ENCODE measurements at regions not wholly inside any gene's neighbourhood (a gene's known extent, or its start where the extent isn't known, plus 50 kb on each side); places are given as distances from the start of the nearest gene placed in this dataset.

- Histone ChIP-seq H3F3A (ENCODE audit: insufficient read depth, low read length) (no peaks in the 10 kb centered on the region), H3K36me3 (replicated peaks; ENCODE audit: insufficient read depth, low read length) (no peaks in the 10 kb centered on the region), H4K20me1 (ENCODE audit: insufficient read depth, low read length) (no peaks in the 10 kb centered on the region), H3K9ac (ENCODE audit: low read length) (no peak overlapping the region), H3K4me2 (ENCODE audit: low read depth, low read length) (no peak overlapping the region), H3K27ac (ENCODE audit: low read length) (no peak overlapping the region), H3K79me2 (ENCODE audit: low read length) (no peaks in the 10 kb centered on the region), H3K9me2 (replicated peaks; ENCODE audit: insufficient read depth, low read length) (no peaks in the 10 kb centered on the region), H3K27me3 (replicated peaks; ENCODE audit: insufficient read depth, low read length) (no peaks in the 10 kb centered on the region), H3K4me1 (ENCODE audit: low read length) (no peaks in the 10 kb centered on the region), H3K9me3 (replicated peaks; ENCODE audit: insufficient read depth, low read length) (no peaks in the 10 kb centered on the region), H3K4me3 (ENCODE audit: low read length) (no peak overlapping the region), H2AFZ (ENCODE audit: low read length) (no peak overlapping the region)
- no peak for TF ChIP-seq EZH2 (optimal IDR thresholded peaks at IDR 0.05; ENCODE audit: low read depth, low read length)
- no peak for TF ChIP-seq EZH2phosphoT487 (IDR thresholded peaks at IDR 0.05; ENCODE audit: low read length)
- TF ChIP-seq CTCF (IDR thresholded peaks at IDR 0.05; ENCODE audit: low read length): no peak
- no peak for DNase-seq
These were observed 215.5 kb downstream of the TRIB2 start for GRCh38 chr2:12932192-12932591.

- Histone ChIP-seq H3K27ac (ENCODE audit: low read length) (no peak overlapping the region), H3K9me2 (replicated peaks; ENCODE audit: insufficient read depth, low read length) (no peaks in the 10 kb centered on the region), H3K79me2 (ENCODE audit: low read length) (no peaks in the 10 kb centered on the region), H2AFZ (ENCODE audit: low read length) (no peak overlapping the region), H4K20me1 (ENCODE audit: insufficient read depth, low read length) (no peaks in the 10 kb centered on the region), H3K27me3 (replicated peaks; ENCODE audit: insufficient read depth, low read length) (no peaks in the 10 kb centered on the region), H3K9ac (ENCODE audit: low read length) (no peak overlapping the region), H3F3A (ENCODE audit: insufficient read depth, low read length) (no peaks in the 10 kb centered on the region), H3K4me1 (ENCODE audit: low read length) (no peaks in the 10 kb centered on the region), H3K36me3 (replicated peaks; ENCODE audit: insufficient read depth, low read length) (no peaks in the 10 kb centered on the region), H3K4me2 (ENCODE audit: low read depth, low read length) (no peak overlapping the region), H3K9me3 (replicated peaks; ENCODE audit: insufficient read depth, low read length) (no peaks in the 10 kb centered on the region), H3K4me3 (ENCODE audit: low read length) (no peak overlapping the region)
- no peak for DNase-seq
- TF ChIP-seq CTCF (IDR thresholded peaks at IDR 0.05; ENCODE audit: low read length) (no peak), EZH2phosphoT487 (IDR thresholded peaks at IDR 0.05; ENCODE audit: low read length) (no peak), EZH2 (optimal IDR thresholded peaks at IDR 0.05; ENCODE audit: low read depth, low read length) (no peak)
These were observed 217.5 kb downstream of the TRIB2 start for GRCh38 chr2:12934146-12934756.

GRCh38 chr2:12935222-12935621 lies 218.5 kb downstream of the TRIB2 start:
- Histone ChIP-seq H3K9ac (ENCODE audit: low read length) (no peak overlapping the region), H2AFZ (ENCODE audit: low read length) (no peak overlapping the region), H3K27me3 (replicated peaks; ENCODE audit: insufficient read depth, low read length) (no peaks in the 10 kb centered on the region), H3K36me3 (replicated peaks; ENCODE audit: insufficient read depth, low read length) (no peaks in the 10 kb centered on the region), H3K4me1 (ENCODE audit: low read length) (no peaks in the 10 kb centered on the region), H4K20me1 (ENCODE audit: insufficient read depth, low read length) (no peaks in the 10 kb centered on the region), H3K27ac (ENCODE audit: low read length) (no peak overlapping the region), H3K9me2 (replicated peaks; ENCODE audit: insufficient read depth, low read length) (no peaks in the 10 kb centered on the region), H3K9me3 (replicated peaks; ENCODE audit: insufficient read depth, low read length) (no peaks in the 10 kb centered on the region), H3F3A (ENCODE audit: insufficient read depth, low read length) (no peaks in the 10 kb centered on the region), H3K4me2 (ENCODE audit: low read depth, low read length) (no peak overlapping the region), H3K79me2 (ENCODE audit: low read length) (no peaks in the 10 kb centered on the region), H3K4me3 (ENCODE audit: low read length) (no peak overlapping the region)
- DNase-seq: no peak
- no peak for TF ChIP-seq CTCF (IDR thresholded peaks at IDR 0.05; ENCODE audit: low read length)
- TF ChIP-seq EZH2 (optimal IDR thresholded peaks at IDR 0.05; ENCODE audit: low read depth, low read length): no peak
- no peak for TF ChIP-seq EZH2phosphoT487 (IDR thresholded peaks at IDR 0.05; ENCODE audit: low read length)
